ENCODE measurements at regions not wholly inside any gene's neighbourhood (a gene's known extent, or its start where the extent isn't known, plus 50 kb on each side); places are given as distances from the start of the nearest gene placed in this dataset.

DNA sequence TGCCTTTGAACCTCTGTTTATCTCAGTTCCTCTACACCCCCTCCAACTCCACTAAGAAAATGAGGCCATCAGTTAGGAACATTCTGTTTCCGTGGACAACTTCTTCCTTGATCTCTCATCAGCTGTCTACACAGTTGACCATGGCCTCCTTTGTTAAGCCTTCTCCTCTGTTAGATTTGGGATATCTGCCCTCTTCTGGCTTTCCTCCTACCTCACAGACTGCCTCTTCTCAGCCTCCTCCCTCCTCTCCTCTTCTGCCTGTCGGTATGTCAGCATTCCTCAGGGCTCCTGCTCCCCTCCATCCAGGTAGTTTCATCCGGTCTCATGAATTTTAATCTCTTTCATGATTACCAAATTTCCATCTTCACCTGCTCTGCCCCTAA lies 454.9 kb downstream of the FOXO1 start:
- intact Hi-C loops (cut with micrococcal nuclease; ENCODE audit: unreplicated experiment) (no loop called here), in situ Hi-C loops (cut with MboI) (no loop called here)
- Histone ChIP-seq H3K27ac (ENCODE audit: control insufficient read depth, insufficient read depth) (no peak overlapping the region), H3K79me2 (ENCODE audit: control insufficient read depth, insufficient read depth, low read length) (no peaks in the 10 kb centered on the region), H3K36me3 (ENCODE audit: control insufficient read depth in 2 of 2, insufficient read depth in 2 of 2, low read length in 1 of 2) (no peaks in the 10 kb centered on the region), H3K9me3 (replicated peaks; ENCODE audit: control insufficient read depth, insufficient read depth, low read length) (peaks cover 1% of the 10 kb centered on the region; the same call in 2 of the 3 replicates), H3K4me1 (ENCODE audit: control insufficient read depth, insufficient read depth, low read length) (peaks cover 29% of the 10 kb centered on the region), H4K20me1 (ENCODE audit: control insufficient read depth, insufficient read depth) (no peaks in the 10 kb centered on the region), H3K9ac (ENCODE audit: control insufficient read depth, insufficient read depth, low read length) (no peak overlapping the region), H3K4me2 (ENCODE audit: control insufficient read depth, insufficient read depth) (no peak overlapping the region), H2AFZ (ENCODE audit: control insufficient read depth, low read depth, low read length) (no peak overlapping the region), H3K4me3 (no peak overlapping the region), H3K27me3 (replicated peaks in 1 of 2; ENCODE audit: control insufficient read depth in 2 of 2, insufficient read depth in 2 of 2, low read length in 1 of 2) (no peaks in the 10 kb centered on the region; a peak in 1 of 4 replicates)
- no TSS peak for BruUV-seq (replicated peaks)
- ChIA-PET CTCF (no interaction called here), POLR2A (no interaction called here), SMC1A (ENCODE audit: uncharacterized antibody, unreplicated experiment) (no interaction called here), RAD21 (ENCODE audit: unreplicated experiment) (no interaction called here)
- 82% methylated on average over 3 of the region's 3 CpGs for WGBS (ENCODE audit: insufficient coverage, insufficient replicate concordance, low lambda C conversion rate, missing lambda C conversion rate)
- no peak for DNase-seq (ENCODE audit: low read depth, low spot score)
- no peak for FAIRE-seq
- ATAC-seq: no peak
- TF ChIP-seq ZBTB11 (CRISPR knock-in tag; IDR thresholded peaks at IDR 0.05) (no peak), TAF1 (IDR thresholded peaks at IDR 0.05; ENCODE audit: borderline replicate concordance, low read depth, low read length) (no peak), TCF12 (IDR thresholded peaks at IDR 0.05; ENCODE audit: low read depth, low read length) (no peak), IRF5 (IDR thresholded peaks at IDR 0.05; ENCODE audit: borderline replicate concordance) (no peak), ZNF622 (IDR thresholded peaks at IDR 0.05) (no peak), KLF5 (IDR thresholded peaks at IDR 0.05; ENCODE audit: partially characterized antibody) (no peak), EZH2 (IDR thresholded peaks at IDR 0.05; ENCODE audit: borderline replicate concordance, control insufficient read depth, low read depth, low read length) (no peak), ATF2 (IDR thresholded peaks at IDR 0.05; ENCODE audit: low read length) (no peak), KDM1A (IDR thresholded peaks at IDR 0.05; ENCODE audit: borderline replicate concordance) (no peak), HCFC1 (IDR thresholded peaks at IDR 0.05; ENCODE audit: low read length) (no peak), ZZZ3 (IDR thresholded peaks at IDR 0.05; ENCODE audit: control insufficient read depth, insufficient read length, low read depth) (no peak), CHD2 (IDR thresholded peaks at IDR 0.05; ENCODE audit: borderline replicate concordance, low read depth, low read length) (no peak)
- TF ChIP-seq, protein P1, sequence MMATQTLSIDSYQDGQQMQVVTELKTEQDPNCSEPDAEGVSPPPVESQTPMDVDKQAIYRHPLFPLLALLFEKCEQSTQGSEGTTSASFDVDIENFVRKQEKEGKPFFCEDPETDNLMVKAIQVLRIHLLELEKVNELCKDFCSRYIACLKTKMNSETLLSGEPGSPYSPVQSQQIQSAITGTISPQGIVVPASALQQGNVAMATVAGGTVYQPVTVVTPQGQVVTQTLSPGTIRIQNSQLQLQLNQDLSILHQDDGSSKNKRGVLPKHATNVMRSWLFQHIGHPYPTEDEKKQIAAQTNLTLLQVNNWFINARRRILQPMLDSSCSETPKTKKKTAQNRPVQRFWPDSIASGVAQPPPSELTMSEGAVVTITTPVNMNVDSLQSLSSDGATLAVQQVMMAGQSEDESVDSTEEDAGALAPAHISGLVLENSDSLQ (IDR thresholded peaks at IDR 0.05): no peak
- TF ChIP-seq, protein P2, sequence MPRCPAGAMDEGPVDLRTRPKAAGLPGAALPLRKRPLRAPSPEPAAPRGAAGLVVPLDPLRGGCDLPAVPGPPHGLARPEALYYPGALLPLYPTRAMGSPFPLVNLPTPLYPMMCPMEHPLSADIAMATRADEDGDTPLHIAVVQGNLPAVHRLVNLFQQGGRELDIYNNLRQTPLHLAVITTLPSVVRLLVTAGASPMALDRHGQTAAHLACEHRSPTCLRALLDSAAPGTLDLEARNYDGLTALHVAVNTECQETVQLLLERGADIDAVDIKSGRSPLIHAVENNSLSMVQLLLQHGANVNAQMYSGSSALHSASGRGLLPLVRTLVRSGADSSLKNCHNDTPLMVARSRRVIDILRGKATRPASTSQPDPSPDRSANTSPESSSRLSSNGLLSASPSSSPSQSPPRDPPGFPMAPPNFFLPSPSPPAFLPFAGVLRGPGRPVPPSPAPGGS (IDR thresholded peaks at IDR 0.05; ENCODE audit: borderline replicate concordance, insufficient read depth, low read depth, low read length, poor library complexity, severe bottlenecking): no peak
